ENCODE measurements at regions not wholly inside any gene's neighbourhood (a gene's known extent, or its start where the extent isn't known, plus 50 kb on each side); places are given as distances from the start of the nearest gene placed in this dataset.
"Not testable (repeated sequence)": the region's sequence is repeated elsewhere in the genome, so short reads cannot be mapped to it uniquely, and the experiment has no call there.

DNA sequence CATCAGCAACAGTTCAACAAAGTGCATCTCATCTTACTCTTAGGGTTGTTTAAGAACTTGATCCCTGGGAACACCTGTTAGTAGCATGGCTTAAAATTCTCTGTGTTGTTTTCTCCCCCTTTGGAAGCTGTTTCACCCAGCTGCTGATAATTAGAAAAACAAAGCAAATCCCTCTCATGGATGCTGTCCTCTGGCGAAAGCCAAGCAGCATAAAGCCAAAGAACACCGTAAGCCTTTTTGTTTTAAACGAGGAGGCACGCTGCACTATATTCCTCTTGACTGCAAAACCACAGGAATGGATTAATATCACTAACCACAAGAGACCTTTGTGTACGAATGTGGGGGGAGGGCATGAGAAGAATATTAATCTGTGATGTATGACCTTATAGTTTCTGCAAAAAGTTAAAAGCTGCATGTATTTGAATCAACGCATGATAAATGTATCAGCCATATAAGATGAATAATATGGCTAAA, 923.2 kb downstream of the LTN1 start:
- no peak for DNase-seq (ENCODE audit: low read depth in 4 of 4, low spot score in 2 of 4)

GRCh38 chr21:28068455-28069358, 924.0 kb downstream of the LTN1 start:
- no peak for DNase-seq (ENCODE audit: low read depth in 4 of 4, low spot score in 2 of 4)

- no peak for DNase-seq (ENCODE audit: low read depth in 4 of 4, low spot score in 2 of 4)
Observed at GRCh38 chr21:28066596-28067387, 925.9 kb downstream of the LTN1 start.

GRCh38 chr21:28066076-28066475, 926.6 kb downstream of the LTN1 start:
- DNase-seq (ENCODE audit: low read depth in 4 of 4, low spot score in 2 of 4): no peak

GRCh38 chr21:28063241-28064216, 929.1 kb downstream of the LTN1 start:
- no peak for DNase-seq (ENCODE audit: low read depth in 4 of 4, low spot score in 2 of 4)

DNA sequence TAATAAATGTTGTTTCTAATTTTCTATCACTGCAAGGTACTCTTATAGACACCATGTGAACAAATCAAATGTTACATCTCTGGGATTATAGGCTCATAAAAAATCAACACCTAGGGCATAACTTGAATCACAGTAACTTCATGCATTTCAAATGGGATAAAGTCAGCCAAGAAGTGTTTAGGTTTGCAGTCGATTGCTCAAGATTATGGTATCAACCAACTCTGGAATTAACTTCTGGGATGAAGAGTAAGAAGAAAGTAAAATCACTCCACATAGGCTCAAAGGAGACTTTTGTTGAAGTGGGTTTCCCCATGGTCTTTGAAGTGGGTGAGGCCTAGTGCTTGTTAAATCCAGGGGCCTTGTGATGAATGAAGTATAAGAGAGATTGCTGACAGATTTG, 939.7 kb downstream of the LTN1 start:
- DNase-seq (ENCODE audit: low read depth in 4 of 4, low spot score in 2 of 4): not testable (repeated sequence)

GRCh38 chr21:28051649-28052048, 941.0 kb downstream of the LTN1 start:
- DNase-seq (ENCODE audit: low read depth in 4 of 4, low spot score in 2 of 4): not testable (repeated sequence)

DNA sequence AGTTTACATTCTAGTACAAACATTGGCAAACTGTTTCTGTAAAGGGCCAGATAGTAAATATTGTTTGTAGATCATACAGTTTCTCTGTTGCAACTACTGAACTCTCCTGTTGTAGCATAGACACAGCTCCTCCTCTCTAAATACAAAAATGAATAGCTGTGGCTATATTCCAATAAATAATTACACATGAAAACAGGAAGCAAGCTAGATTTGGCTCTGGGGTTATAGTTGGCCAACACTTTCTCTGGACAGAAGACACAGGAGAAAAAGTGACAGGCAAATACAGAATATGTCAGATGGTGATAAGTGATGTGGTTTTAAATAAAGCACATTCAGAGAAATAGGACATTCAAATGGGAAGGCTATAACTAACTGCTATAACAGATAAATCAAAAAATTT, 957.0 kb downstream of the LTN1 start:
- DNase-seq (ENCODE audit: low read depth in 4 of 4, low spot score in 2 of 4): not testable (repeated sequence)

- not testable (repeated sequence) for DNase-seq (ENCODE audit: low read depth in 4 of 4, low spot score in 2 of 4)
Observed at GRCh38 chr21:28034916-28035315, 957.8 kb downstream of the LTN1 start.

DNA sequence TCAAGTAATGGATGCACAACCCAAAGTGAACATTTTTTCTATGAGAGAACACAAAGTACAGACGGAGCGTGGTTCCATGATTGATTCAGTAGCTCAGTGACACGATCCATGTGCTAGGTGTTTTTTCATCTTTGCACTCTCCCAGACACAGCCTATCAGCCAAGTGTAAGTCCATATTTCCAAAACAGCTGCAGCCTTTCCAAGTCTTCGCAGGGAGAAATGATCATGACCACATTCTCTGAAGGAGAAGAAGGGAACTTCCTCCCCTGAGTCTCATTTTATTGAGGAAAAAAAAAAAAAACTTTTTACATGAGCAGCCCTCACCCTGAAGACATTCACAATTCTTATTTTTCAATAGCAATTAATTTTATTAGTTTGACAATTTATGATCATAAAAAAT, 958.3 kb downstream of the LTN1 start:
- not testable (repeated sequence) for DNase-seq (ENCODE audit: low read depth in 4 of 4, low spot score in 2 of 4)

DNA sequence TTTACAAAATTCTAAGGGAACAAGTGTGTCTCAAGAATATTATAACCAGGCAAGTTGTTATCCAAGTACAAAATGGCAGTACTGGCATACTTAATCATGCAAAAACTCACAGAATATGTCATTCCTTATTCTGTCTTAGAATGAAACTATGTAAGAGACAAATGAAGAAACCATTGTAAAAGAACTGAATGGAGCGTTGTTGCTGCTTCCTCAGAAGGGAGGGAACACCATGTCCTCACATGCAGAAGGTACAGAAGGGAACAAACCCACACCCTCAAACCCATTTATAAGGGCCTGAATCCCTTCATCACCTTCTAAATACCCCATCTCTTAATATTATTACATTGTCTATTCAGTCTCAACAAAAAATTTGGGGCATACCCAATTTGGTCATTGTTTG, 960.0 kb downstream of the LTN1 start:
- DNase-seq (ENCODE audit: low read depth in 4 of 4, low spot score in 2 of 4): not testable (repeated sequence)

GRCh38 chr21:28031066-28031465, 961.6 kb downstream of the LTN1 start:
- not testable (repeated sequence) for DNase-seq (ENCODE audit: low read depth in 4 of 4, low spot score in 2 of 4)

- DNase-seq (ENCODE audit: low read depth in 4 of 4, low spot score in 2 of 4): no peak
Observed at GRCh38 chr21:28025111-28025510, 967.6 kb downstream of the LTN1 start.

DNA sequence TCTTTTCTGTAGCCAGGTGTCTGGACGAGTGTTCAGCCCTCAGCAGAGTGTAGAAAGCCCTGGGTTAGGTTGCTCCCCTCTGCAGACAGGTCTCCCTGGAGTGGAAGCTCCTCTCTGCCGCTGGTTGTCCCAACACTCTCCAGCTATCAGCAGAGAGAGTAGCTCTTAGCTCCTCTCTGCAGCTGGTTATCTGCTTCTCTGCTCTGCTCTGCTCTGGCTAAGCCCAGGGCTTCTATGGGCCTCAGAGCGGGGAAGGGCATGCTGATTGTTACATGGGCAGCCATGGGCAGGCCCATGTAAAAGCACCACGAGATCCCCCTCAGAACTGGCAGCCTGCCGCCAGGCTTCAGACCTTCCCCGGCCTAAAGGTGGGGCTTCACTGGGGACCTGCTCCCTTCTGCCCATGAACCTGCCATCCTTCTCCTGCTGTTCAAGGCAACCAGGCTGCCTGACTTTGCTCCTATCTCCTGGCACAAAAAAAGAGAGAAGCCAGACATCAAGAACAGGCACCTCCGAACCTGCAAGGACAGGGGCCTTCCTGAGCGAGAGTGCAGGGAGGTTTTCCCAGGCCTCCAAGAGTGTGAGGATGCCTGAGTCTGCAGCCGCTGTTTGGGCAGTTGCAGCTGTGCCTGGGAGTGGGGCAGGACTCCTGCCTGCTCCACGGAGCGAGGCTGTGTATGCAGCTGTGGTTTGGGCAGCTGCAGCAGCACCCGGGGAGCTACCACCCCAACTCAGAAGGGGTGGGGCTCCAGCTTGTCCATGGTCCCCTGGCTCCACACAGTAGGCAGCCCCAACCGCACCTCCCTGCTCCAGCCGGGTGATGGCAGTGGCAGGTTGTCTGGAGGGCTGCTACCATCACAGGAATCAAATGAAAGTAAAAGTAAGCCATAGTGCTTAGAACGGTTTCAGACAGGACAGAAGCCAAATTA, 973.7 kb downstream of the LTN1 start:
- no peak for DNase-seq (ENCODE audit: low read depth in 4 of 4, low spot score in 2 of 4)

DNA sequence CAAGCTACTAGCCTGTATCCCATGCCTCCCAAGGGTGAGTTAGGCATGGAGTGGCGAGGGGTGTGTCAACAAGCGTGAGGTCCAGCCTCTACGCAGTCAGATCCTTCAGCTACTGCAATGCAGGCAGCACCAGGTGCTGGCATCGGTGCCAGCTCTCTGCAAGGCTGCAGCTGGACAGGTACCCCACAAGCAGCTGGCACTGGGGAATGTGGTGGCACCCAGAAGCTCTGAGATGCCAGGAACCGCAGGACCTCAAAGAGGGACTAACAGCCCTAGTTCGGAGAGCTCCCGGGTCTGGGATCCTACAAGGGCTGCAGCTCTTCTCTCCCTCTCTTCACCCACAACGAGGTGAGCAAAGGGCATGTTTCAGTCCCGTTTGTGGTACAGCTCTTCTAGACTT, 974.5 kb downstream of the LTN1 start:
- no peak for DNase-seq (ENCODE audit: low read depth in 4 of 4, low spot score in 2 of 4)

GRCh38 chr21:28016571-28016970, 976.1 kb downstream of the LTN1 start:
- no peak for DNase-seq (ENCODE audit: low read depth in 4 of 4, low spot score in 2 of 4)

- not testable (repeated sequence) for DNase-seq (ENCODE audit: low read depth in 4 of 4, low spot score in 2 of 4)
Observed at GRCh38 chr21:28013123-28013522, 979.6 kb downstream of the LTN1 start.

DNA sequence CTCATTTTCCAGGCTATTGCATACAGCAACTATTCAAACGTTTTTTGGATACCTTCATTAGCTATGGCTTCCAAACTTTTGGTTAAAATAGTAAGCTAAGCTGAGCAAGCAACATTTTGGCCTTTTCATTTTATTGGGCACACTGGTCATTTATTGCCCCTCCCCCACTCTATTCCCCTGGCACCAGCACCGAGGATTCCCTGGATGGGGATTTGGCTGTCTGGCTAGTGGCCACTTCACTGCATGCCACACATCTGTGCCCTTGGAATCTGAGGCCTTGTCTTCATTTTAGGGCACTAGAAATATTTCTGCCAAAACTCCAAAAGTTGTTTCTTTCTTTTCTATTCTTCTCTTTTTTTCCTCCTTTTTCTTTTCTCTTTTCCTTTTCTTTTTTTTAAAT, 980.7 kb downstream of the LTN1 start:
- DNase-seq (ENCODE audit: low read depth in 4 of 4, low spot score in 2 of 4): not testable (repeated sequence)

DNA sequence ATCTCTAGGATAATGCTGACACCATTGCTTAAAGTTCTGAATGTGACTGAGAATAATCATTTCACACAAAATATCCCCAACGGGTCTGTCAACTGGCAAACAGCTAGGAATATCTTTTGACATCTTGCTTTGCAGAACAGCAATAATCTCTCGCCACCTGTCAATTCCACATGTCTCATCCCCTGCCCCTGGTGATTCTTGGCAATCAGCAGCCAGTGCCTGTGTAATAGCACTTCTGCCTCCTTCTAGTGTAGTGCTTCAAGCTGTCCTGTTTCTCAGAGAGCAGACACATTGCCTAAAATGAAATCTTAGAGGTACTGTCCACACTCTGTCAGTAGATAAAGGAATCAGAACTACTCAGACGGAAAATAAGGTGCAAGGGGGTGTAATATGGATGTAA, 984.4 kb downstream of the LTN1 start:
- DNase-seq (ENCODE audit: low read depth in 4 of 4, low spot score in 2 of 4): not testable (repeated sequence)

Measured in left renal cortex interstitium (tissue), 4 donors.